RWPE2 (cell line): ENCODE measurements at regions not wholly inside any gene's neighbourhood (a gene's known extent, or its start where the extent isn't known, plus 50 kb on each side); places are given as distances from the start of the nearest gene placed in this dataset.

Experiments
- ATAC-seq: fragments of 200-7000 bp; cut with Tn5 transposase; 3 replicates; pipeline ENCODE4 v1.9.1; 2021; ENCODE audit warnings: low read depth
- DNase-seq: peaks from one replicate; pipeline ENCODE4 v3.0.0-alpha.2; 2020; ENCODE audit warnings: low spot score
- H3K27ac ChIP-seq: fragments of 450-650 bp; 2 replicates; pipeline ENCODE4 v1.5.1; 2017; ENCODE audit warnings: mild to moderate bottlenecking; ENCODE audit not compliant: poor library complexity, severe bottlenecking
- H3K27me3 ChIP-seq: fragments of 250-450 bp; sonication (Bioruptor Pico); 2 replicates; pipeline ENCODE4 v1.5.1; 2021; ENCODE audit warnings: mild to moderate bottlenecking, moderate library complexity; ENCODE audit not compliant: insufficient read depth, poor library complexity, severe bottlenecking
- H3K36me3 ChIP-seq: fragments of 250-450 bp; sonication (Bioruptor Pico); 2 replicates; pipeline ENCODE4 v1.5.1; 2020; ENCODE audit warnings: low read depth, mild to moderate bottlenecking, moderate library complexity
- H3K4me1 ChIP-seq: fragments of 250-450 bp; sonication (Bioruptor Pico); 2 replicates; pipeline ENCODE4 v1.5.1; 2021; ENCODE audit warnings: mild to moderate bottlenecking, moderate library complexity; ENCODE audit not compliant: insufficient read depth, poor library complexity, severe bottlenecking
- H3K4me3 ChIP-seq: fragments of 250-450 bp; sonication (Bioruptor Pico); 2 replicates; pipeline ENCODE4 v1.5.1; 2021; ENCODE audit warnings: mild to moderate bottlenecking, moderate library complexity; ENCODE audit not compliant: severe bottlenecking
- H3K9me3 ChIP-seq: fragments of 250-450 bp; sonication (Bioruptor Pico); 2 replicates; pipeline ENCODE4 v1.5.1; 2021; ENCODE audit warnings: mild to moderate bottlenecking, moderate library complexity; ENCODE audit not compliant: severe bottlenecking
- TF ChIP-seq, protein P1 (sequence below): fragments of 450-650 bp; IDR thresholded peaks from one replicate; pipeline ENCODE4 v1.5.1; 2017; ENCODE audit warnings: mild to moderate bottlenecking, moderate library complexity; ENCODE audit not compliant: poor library complexity, severe bottlenecking

DNA sequence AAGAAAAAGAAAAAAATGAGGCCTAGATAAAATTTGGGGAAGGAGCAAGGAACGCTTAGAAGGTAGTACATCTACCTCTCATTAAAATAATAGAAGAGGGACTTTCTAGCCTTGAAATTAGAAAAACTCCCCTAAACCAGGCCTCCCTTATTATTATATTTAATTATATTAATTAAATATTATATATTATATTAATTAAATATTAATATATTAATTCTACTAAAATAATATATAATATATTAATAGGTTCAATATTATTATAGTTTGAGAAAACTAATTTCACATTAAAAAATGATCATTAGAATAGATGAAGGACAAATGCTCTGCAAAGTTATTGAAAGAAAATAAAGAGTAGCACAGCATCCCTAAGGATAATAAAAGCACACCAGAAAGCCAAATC, 449.4 kb downstream of the NBAS start:
- Histone ChIP-seq H3K27ac (no peak overlapping the region), H3K4me1 (no peaks in the 10 kb centered on the region), H3K27me3 (no peaks in the 10 kb centered on the region), H3K4me3 (no peak overlapping the region), H3K36me3 (no peaks in the 10 kb centered on the region), H3K9me3 (peaks cover 8% of the 10 kb centered on the region)
- TF ChIP-seq, protein P1, sequence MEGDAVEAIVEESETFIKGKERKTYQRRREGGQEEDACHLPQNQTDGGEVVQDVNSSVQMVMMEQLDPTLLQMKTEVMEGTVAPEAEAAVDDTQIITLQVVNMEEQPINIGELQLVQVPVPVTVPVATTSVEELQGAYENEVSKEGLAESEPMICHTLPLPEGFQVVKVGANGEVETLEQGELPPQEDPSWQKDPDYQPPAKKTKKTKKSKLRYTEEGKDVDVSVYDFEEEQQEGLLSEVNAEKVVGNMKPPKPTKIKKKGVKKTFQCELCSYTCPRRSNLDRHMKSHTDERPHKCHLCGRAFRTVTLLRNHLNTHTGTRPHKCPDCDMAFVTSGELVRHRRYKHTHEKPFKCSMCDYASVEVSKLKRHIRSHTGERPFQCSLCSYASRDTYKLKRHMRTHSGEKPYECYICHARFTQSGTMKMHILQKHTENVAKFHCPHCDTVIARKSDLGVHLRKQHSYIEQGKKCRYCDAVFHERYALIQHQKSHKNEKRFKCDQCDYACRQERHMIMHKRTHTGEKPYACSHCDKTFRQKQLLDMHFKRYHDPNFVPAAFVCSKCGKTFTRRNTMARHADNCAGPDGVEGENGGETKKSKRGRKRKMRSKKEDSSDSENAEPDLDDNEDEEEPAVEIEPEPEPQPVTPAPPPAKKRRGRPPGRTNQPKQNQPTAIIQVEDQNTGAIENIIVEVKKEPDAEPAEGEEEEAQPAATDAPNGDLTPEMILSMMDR: no peak
- DNase-seq (no peak), ATAC-seq (no peak)

DNA sequence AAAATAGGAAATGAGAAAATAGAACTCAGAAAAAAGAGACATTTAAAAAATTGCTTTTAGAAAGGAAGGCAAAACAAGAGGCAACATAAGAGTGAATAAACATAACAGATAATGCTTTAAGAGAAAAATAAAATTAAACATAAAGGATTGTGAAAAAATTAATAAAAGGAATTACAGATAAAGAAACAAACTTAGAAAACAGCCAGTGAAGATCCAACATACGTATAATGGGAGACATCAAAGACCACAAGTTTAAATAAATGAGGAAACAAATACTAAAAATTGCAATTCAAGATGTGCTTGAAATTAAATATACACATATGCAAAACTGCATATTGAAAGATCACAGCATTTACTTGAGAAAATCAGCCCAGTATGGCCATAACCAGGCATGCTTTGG, 448.9 kb downstream of the NBAS start:
- Histone ChIP-seq H3K36me3 (no peaks in the 10 kb centered on the region), H3K4me1 (no peaks in the 10 kb centered on the region), H3K4me3 (no peak overlapping the region), H3K27me3 (no peaks in the 10 kb centered on the region), H3K27ac (no peak overlapping the region), H3K9me3 (peaks cover 8% of the 10 kb centered on the region)
- ATAC-seq (no peak), DNase-seq (no peak)
- TF ChIP-seq, protein P1: no peak

DNA sequence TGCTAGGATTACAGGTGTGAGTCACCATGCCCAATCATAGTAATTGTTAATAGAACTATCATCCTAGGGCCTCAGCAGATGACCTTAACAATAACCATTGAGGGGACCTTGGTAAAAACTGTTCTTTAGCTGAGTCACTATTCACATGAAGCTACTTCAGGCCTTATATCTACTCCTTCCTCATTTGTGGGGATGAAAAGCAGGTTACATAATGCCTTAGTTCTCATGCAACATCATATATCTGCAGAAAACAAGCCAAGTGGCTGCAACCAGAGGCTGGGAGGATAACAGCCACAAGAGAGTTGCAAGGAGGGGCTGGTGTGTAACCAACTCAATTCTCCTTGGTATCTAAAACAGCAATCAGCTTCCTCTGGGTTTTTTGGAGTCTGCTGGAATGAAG, 445.4 kb downstream of the NBAS start:
- Histone ChIP-seq H3K27me3 (no peaks in the 10 kb centered on the region), H3K9me3 (peaks cover 8% of the 10 kb centered on the region), H3K4me3 (no peak overlapping the region), H3K27ac (no peak overlapping the region), H3K4me1 (no peaks in the 10 kb centered on the region), H3K36me3 (no peaks in the 10 kb centered on the region)
- TF ChIP-seq, protein P1: no peak
- ATAC-seq (no peak), DNase-seq (no peak)

DNA sequence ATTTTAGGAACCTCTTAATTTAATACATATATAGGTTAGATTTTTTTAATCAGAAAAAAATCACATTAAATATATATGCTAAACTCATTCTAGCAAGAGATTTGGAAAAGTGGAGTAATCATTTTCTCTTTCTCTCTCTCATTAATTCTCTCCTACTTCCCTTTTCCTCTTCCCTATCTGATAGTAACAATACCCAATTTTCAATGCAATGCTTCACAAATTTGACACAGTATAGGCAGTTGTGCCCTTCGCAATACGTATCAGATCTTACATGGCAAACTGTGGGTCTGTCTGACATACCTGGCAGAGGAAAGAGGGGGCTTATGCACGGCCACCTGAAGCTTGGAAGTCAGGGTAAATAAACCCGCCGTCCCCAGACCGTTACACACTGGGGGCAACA, 444.3 kb downstream of the NBAS start:
- Histone ChIP-seq H3K27me3 (no peaks in the 10 kb centered on the region), H3K9me3 (peaks cover 8% of the 10 kb centered on the region), H3K36me3 (no peaks in the 10 kb centered on the region), H3K27ac (no peak overlapping the region), H3K4me3 (no peak overlapping the region), H3K4me1 (no peaks in the 10 kb centered on the region)
- TF ChIP-seq, protein P1: no peak
- DNase-seq (no peak), ATAC-seq (no peak)
